Fibroblast of villous mesenchyme (primary cell): ENCODE measurements at regions not wholly inside any gene's neighbourhood (a gene's known extent, or its start where the extent isn't known, plus 50 kb on each side); places are given as distances from the start of the nearest gene placed in this dataset.
"Not testable (repeated sequence)": the region's sequence is repeated elsewhere in the genome, so short reads cannot be mapped to it uniquely, and the experiment has no call there.

Experiments
- DNase-seq: peaks from one replicate; pipeline ENCODE4 v3.0.0-alpha.2; 2010; ENCODE audit warnings: low read depth
- H3K4me3 ChIP-seq: 2 replicates; pipeline ENCODE4 v1.5.1; 2011; ENCODE audit warnings: low read depth, mild to moderate bottlenecking, low read length
- CTCF ChIP-seq: IDR thresholded peaks from 2 replicates; pipeline ENCODE4 v1.5.1; 2012; ENCODE audit warnings: low read depth, mild to moderate bottlenecking, low read length; ENCODE audit not compliant: insufficient read depth

GRCh38 chr5:53303105-53303504 is 177.3 kb upstream of the FST start:
- no peak overlapping the region for H3K4me3 ChIP-seq
- peak; percentile 62 for DNase-seq
- TF ChIP-seq CTCF: no peak

GRCh38 chr5:53305316-53305715 is 175.1 kb upstream of the FST start:
- not testable (repeated sequence) for H3K4me3 ChIP-seq, DNase-seq

- no peak for TF ChIP-seq CTCF
- no peak overlapping the region for H3K4me3 ChIP-seq
These were observed 170.8 kb upstream of the FST start for GRCh38 chr5:53309653-53310052.

GRCh38 chr5:53311681-53312080 is 168.7 kb upstream of the FST start:
- DNase-seq: no peak
- no peak overlapping the region for H3K4me3 ChIP-seq
- no peak for TF ChIP-seq CTCF

More at GRCh38 chr5:53309653-53310052, 170.8 kb upstream of the FST start:
- no peak for DNase-seq

- H3K4me3 ChIP-seq: no peak overlapping the region
- DNase-seq: no peak
- TF ChIP-seq CTCF: no peak
These were observed 167.3 kb upstream of the FST start for GRCh38 chr5:53313145-53313544.

- peak; percentile 25 for TF ChIP-seq CTCF
- no peak for DNase-seq
These were observed 162.1 kb upstream of the FST start for GRCh38 chr5:53318303-53318702.

GRCh38 chr5:53319315-53319714 is 161.1 kb upstream of the FST start:
- no peak for DNase-seq
- H3K4me3 ChIP-seq: no peak overlapping the region
- TF ChIP-seq CTCF: no peak

More at GRCh38 chr5:53318303-53318702, 162.1 kb upstream of the FST start:
- H3K4me3 ChIP-seq: no peak overlapping the region

- H3K4me3 ChIP-seq: no peak overlapping the region
- DNase-seq: no peak
- no peak for TF ChIP-seq CTCF
These were observed 159.4 kb upstream of the FST start for GRCh38 chr5:53321073-53321472.
